ENCODE measurements at regions not wholly inside any gene's neighbourhood (a gene's known extent, or its start where the extent isn't known, plus 50 kb on each side); places are given as distances from the start of the nearest gene placed in this dataset.

DNA sequence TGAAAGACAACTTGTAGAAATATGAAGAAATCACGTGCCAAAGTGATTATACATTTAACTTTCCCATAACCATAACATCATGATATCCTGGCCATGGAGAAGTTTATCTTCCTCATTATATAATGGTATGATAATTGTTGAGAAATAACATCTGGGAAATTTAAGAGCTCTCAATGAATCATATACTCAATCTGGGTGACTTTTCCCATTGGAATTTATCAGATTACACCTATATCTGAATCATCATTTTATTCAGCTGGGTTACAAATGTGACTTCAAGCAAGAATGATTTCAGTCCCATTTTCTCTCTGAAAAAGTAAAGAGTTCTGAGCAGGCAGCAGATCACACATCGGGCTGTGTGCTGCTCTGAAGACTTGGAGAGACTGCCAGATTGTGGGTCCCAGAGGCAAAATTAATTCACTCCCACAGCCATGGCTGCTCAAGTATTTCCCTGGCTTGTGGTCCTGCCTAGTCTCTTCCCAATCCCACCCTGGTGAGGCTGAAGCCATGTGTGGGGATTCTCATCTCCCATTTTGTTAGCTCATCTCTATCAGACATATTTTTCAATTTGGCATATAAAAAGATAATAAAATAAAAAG is 278.0 kb downstream of the MRPL39 start:
- DNase-seq (ENCODE audit: low read depth), result no peak

DNA sequence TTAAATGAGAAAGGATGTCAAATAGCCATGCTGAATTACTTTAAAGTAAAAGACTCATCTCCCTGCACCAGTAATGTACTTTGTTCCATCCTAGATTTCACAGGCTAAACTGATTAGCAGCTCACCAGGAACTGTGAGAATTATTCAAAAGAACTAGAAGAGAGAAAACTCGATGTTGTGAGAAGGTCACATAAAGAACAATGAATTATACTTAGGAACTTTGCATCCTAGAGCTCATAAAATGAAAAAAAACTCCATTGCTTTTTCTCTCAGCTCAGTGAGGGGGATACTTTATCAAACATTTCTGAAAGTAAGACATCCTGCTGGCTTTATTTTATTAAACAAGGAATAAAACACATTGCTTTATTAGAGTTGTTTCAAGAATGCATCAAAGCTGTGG is 278.5 kb downstream of the MRPL39 start:
- DNase-seq (ENCODE audit: low read depth), result no peak

DNA sequence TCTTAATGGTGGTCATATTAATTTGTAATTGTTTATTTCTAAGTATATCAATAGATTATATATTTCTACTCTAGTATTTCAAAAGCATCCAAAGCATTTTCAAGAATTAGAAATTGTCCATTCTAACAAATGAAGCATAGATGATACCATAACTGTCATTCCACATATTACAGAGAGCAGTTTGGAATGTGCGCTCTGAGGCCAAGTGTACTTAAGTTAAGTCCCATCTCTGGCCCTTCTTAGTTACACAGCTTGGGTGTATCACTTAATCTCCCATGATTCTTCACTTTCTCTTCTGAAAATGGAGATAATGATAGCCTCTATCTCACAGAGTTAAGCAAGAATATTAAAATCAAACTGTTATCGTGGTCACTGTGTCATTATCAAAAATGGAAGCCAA is 281.1 kb downstream of the MRPL39 start:
- DNase-seq (ENCODE audit: low read depth), result no peak

DNA sequence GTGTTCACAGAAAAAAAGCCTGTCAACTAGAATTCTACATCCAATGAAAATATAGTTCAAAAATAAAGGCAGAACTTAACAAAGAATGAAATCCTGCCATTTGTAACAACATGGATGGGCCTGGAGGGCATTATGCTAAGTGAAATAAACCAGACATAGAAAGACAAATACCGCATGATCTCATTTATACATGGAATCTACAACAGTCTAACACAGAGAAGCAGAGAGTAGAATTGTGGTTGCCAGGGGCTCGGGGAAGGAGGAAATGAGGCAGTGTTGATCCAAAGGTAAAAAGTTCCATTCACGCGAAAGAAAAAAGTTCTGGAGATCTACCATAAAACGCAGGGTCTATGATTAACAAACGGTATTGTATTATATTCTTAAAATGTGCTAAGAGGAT is 282.6 kb downstream of the MRPL39 start:
- DNase-seq (ENCODE audit: low read depth), result no peak

DNA sequence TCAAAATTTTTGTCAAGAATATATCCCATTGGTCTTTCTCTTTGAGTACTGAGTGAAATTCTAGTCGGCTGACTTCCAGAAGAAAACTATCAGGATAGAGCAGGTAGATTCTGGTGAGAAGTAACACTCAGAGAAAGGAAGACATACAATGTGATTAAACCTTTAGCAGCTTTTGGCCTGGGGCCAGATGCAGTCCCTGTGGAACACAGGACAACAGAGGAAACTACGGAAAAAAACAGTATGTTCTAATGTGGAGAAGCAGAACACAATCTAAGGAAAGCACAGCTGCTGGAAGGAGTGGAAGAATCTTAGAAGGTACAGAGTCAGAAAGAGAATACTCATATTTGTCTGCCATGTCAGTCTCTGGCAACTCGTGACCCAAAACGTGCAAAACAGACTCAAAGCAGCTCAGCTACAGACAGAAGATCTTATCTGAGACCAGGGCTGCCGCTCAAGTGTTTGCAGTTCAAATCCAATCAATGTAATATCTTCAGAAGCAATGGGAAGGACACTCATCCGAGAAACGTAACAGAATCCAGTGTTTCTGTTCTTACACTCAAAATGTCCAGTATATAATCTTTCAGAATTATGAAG is 283.8 kb downstream of the MRPL39 start:
- no peak for DNase-seq (ENCODE audit: low read depth)

DNA sequence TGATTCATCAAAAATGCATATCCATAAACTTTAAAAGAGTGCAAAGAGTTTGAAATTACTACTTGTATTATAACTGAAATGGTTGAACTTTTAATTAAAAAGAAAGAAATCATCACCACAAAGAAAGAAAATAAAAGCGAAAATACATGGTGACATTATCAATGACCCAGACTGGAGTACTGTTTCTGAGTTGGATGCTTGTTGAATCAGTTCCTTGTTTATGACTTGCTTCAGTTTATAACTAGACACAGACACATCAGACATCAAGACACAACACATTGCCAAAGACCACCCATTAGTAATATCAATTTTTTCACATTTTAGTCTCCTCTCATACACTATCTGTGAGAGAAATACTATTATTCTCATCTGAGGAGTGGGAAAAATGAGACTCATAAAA is 293.0 kb downstream of the MRPL39 start:
- DNase-seq (ENCODE audit: low read depth), result no peak

DNA sequence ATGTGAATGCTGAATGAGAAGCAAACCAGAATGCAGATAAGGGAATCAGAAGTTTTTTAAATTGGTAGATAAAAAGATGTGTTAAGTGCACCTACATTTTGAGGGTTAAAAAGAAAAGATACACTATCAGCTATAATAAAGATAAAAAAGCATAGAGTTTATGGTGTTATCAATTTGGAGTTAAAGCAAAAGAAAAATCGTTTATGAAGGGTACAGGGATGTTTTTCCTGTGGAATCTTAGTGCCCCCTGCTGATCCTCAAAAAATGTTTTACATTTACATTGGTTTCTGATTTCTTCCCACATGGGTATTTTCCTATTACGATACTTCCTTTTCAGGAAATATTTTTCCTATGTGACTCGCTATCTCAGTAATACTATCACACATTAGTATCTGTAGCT is 293.5 kb downstream of the MRPL39 start:
- no peak for DNase-seq (ENCODE audit: low read depth)

DNA sequence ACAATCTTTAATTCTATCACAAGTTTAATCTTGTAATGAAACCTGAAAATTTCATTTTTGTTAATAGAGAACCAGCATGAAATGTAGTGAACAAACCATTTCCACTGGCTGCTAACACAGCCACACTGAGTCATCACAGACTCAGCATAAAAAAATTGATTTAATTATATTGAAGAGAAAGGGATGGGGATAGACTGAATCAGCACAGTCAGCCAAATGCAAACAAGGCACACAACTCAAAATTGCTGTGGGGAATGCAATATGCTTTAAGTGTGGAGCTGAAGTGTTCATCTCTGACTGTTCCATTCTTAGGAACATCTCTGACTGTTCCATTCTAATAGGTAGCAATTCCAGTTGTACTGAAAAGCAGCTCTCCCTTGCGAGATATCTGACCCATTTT is 299.8 kb downstream of the MRPL39 start:
- no peak for DNase-seq (ENCODE audit: low read depth)

DNA sequence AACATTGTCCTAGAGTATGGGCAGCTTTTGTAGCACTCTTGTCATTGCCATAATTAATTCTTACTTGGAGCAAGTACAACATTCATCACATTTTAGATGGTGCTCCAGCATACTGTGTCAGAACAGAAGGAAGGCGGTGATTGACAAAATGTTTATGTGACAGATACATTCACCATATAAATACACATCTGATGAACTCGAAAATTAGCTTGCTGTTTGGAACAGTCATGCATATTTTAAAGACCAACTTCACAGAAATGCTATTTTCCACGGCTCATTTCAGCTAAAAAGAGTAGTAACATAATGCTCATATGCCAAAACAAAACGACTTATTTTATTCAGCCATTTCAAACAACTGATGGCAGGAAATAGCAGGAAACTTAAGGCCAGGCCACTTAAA is 302.7 kb downstream of the MRPL39 start:
- DNase-seq (ENCODE audit: low read depth), result no peak

DNA sequence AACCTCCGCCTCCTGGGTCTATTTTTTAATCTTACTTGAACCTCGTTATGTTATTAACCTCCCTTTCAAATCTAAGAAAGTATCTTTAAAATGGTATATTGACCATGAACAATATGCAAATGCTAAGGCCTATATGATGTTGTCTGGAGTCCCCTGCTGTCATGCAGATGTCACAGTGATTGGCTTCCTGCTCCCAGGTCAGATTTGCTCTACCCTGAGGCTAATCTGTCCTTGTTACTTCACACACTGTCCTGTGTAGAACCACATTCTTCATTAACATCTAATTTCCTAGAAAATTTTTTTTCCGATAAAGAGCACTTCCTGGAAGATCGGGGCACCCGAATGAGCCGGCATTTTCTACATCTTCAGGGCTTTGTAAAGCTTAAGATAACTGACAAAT is 306.6 kb downstream of the MRPL39 start:
- DNase-seq (ENCODE audit: low read depth), result no peak

DNA sequence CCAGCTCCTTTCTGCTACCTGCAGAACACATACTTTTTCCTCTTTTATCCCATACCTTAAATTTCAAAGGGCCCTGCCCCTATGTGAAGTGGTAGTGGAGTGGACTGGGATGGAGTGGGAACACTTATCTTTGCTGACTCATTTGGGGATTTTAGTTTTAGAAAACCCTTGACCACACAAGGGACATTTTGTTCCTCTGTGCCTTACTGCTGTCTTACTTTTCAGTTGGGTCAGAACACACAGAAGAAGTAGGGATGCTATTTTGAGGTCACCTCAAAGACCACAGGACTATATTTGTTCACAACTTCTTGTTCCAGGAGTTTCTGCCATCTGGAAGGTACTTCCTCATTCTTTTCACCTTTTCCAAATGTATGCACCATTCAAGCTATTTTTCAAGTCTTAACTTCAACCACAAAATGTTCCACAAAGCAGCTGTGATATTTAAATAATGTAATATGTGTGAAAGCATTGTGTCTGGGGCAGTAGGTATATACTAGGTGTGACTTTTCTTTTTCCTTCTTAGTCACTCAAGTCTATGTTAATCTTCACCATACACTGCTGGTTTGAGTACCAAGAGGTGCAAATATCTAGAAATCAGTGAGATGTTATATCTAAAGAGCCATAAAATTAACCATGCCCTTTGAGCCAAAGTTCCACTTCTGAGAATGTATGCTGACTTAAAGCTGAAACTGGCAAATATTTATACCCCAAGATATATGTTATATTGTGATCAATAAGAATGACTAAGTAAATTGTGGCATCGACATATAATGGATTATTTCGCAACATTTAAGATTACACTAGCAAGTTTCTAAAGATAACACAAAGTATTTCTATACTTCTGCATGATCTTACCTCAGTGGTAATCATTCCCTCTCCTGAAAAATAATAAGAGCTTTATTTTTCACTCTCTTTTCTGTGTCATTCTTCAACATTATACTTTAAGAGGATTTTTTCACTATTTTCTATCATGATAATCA is 308.5 kb downstream of the MRPL39 start:
- DNase-seq (ENCODE audit: low read depth), result no peak

DNA sequence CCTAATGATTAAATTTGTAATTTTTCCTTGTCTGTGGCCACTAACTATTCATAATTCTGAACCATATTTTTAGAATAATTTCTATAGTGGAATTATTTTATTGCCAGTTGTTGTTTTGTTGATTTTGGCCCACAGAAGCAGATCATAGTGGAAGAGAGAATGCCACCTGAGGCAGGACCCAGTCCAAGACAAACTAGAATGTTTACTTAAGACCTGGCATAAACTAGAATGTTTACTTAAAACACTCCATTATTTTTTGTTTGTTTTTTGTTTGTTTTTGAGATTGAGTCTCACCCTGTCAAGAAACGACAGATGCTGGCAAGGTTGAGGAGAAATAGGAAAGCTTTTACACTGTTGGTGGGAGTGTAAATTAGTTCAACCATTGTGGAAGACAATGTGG is 310.2 kb downstream of the MRPL39 start:
- DNase-seq (ENCODE audit: low read depth), result no peak

DNA sequence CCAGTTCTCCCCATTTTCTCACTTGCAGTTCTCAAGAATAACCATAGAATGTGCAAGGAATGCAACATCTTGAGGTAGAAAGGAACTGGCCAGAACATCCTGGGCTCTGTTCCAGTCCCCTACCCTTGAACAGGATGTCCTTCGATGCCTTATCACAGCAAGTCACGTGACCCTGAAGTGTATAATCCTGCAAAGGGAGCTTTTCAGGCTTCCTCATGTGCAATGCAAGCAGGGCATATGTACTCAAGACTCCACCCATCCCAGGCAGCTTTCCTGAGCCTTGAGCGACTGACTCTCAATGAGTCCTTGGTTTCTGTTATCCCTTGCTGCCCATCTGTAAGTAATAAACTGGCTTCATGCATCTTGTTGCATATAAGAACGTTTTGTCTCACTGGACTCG is 311.0 kb downstream of the MRPL39 start:
- DNase-seq (ENCODE audit: low read depth), result no peak

DNA sequence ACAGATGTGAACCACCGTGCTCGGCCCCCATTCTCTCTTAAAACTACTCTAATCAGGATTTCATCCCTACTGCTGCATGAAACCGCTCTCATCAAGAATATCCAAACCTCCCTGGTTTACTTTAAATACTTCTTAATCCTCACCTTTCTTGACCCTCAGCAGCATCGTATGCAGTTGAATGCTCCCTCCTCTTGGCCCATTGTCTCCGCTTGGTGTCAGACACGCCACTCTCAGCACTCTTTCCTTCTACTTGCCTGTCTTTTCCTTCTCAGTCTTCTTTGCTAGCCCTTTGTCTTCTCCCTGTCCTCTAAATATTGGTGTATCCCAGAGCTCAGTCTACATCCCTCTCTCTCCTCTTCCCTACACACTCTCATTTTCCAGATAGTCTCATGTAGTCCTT is 314.9 kb downstream of the MRPL39 start:
- no peak for DNase-seq (ENCODE audit: low read depth)

DNA sequence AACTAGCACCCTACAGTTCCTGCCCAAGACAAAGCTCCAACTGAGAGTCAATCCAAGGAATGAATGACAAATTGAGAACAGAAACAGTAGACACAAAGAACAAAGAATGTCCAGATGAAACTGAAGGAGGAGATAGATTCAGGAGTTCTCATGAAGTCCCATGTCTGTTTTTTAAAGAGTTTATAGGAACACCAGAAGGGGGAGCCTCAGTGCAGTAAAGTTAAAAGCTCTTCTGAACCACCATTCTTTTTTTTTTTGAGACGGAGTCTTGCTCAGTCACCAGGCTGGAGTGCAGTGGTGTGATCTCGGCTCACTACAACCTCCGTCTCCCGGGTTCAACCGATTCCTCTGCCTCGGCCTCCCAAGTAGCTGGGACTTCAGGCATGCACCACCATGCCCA is 323.6 kb downstream of the MRPL39 start:
- no peak for DNase-seq (ENCODE audit: low read depth)

DNA sequence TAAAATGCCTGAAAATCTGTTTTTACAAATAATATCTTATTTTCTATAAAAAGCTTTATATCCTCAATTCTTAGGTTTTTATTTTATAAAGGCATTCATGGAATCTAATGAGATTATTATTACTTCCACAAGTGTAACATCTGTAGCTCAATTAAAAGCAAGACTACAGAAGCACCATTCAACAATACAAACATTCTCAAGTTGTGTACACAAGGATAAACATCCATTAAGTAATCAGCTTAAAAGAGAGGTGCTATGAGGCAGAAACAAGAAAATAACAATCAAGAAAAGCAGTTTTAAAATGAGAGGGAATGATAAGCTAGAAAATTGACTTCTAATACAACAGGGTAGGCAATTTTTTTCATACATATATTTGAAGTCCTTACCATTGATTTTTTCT is 326.1 kb downstream of the MRPL39 start:
- no peak for DNase-seq (ENCODE audit: low read depth)

DNA sequence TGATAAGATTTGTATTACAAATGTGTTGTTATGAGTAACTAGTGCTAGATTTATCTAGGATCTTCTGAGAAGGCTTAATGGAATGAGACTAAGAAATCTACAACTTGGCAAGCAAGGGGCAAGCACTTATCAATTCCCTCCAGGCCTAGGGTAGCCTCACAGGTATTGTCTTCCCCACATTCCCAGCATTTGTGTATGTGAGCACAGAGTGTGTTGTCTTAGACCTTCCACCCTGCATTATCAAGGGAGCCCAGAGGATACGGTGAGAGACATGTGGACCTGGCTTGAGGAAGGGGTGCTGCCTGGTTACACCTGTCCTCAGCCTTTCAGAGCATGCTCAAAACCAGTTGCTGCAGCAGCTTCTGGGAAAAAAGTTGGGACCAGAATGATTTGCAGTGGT is 327.2 kb downstream of the MRPL39 start:
- DNase-seq (ENCODE audit: low read depth), result no peak

DNA sequence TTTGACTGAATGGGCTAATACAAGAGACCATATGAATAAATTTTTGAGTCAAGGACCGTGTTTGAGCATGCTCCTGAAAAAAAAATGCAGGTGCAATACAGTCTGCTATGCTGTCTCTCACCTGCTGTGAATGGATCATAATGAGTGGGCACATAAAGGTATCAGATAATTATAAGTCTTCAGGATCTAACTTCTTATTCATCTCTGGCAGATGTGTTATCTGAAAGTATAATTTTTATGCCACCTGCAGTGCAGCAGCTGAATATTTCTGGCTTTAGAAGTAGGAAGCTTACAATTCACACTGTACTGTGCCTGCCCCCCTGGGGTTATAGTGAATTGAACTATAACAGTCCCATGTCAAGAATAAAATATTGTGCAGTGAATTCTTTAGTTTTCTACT is 333.3 kb downstream of the MRPL39 start:
- no peak for DNase-seq (ENCODE audit: low read depth)

DNA sequence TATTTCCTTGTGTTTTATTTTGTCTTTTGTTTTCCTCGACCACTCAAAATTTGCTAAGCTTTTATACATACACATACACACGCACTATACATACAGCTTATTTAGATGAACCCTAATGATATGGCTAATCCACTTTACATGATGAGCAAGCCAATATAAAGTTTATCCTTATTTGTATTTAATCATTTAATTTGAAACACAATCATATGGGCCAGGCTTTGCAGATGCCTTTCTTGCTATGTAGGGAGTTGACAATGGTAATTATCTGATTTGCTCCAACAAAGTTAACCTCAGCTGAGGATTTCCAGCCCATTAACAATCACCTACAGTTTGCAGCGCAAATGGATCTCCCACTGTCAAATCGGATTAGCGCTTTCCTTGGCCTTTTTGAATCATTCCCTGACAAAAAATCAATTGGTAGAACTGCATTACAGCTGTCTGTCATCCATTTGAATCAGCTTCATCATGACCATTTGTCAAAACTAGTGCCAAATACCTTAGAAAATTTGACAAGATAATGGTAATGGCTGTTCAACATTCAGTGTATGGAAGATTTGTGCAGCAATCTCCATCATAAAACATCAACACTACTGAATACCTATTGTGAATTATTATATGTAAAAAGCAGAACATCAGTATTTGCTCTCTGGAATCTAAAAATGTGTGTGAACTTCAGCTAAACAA is 352.6 kb downstream of the MRPL39 start:
- DNase-seq (ENCODE audit: low read depth), result no peak

DNA sequence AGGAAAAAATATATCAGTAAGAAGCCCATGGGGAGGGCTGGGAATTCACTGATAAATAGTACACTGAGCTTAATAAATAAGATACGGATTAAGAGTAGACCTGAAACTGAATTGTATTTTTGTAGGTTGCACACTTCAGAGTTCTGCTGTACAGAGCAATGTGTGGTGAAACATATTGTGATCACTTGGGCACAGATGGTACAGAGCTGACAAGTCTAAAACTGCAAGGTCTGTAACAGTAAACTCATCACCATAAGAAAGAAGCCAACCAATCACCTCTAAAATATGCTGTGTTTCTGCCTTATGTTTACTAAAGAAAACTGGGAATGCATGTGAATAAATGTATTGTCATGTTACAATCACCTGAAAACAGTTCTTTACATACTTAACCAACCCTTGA is 360.7 kb downstream of the MRPL39 start:
- DNase-seq (ENCODE audit: low read depth), result no peak

DNA sequence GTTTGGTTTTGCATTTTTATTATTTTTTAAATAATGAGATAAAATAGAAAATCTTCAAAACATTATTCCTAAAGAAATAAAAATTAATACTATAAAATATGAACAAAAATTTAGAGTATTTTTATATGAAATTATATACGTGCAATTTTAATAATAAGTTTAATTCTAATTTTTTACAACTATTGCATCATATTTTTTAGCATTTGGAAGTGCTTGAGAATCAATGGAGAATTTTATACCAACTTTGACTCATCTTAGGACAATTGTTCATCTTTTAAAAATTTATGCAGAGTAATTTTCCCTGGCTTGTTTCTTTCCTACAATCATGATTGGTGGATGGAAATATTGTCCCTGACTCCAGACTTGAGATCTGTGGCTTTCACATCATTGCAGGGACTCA is 362.5 kb downstream of the MRPL39 start:
- no peak for DNase-seq (ENCODE audit: low read depth)

DNA sequence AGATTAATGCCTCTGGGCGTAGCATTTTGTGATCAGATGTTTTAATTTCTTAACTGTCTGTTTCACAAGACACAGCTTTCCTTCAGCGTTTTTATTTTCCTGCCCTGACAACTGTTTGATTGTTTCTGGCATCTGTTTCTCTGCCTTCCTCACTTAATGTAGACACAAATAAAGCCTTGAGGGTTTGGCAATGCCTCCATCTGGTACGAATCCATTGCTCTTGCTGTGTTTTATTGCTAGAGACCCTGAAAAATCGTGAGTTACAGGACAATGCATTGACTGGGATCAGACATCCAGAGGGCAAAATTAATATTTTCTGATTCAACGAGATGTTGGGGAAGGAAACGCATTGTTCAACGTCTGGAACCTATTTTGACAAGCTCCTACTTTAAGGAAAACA is 363.5 kb downstream of the MRPL39 start:
- no peak for DNase-seq (ENCODE audit: low read depth)

DNA sequence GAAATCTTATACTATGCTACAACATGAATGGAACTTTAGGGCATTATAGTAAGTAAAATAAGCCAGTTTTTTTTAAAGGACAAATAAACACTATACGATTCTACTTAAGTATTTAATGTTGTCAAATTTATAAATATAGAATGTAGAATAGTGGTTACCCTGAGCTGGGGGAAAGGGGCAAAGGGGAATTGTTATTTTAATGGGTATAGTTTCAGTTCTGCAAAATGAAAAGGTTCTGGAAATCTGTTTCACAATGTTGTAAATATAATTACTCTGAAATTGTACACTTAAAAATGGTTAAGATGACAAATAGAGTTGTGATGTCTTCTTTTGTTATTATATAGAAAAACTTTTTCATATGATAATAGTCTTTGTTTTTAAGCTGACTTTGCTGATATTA is 366.3 kb downstream of the MRPL39 start:
- no peak for DNase-seq (ENCODE audit: low read depth)
